Mesenchymal stem cell (in vitro differentiated cells and primary cell): ENCODE measurements at regions not wholly inside any gene's neighbourhood (a gene's known extent, or its start where the extent isn't known, plus 50 kb on each side); places are given as distances from the start of the nearest gene placed in this dataset.

Experiments
- DNase-seq: peaks from one replicate; pipeline ENCODE4 v3.0.0-alpha.2; 2013
- H2AFZ ChIP-seq: one replicate; pipeline ENCODE4 v1.6.1; 2013; ENCODE audit warnings: low read depth, mild to moderate bottlenecking, control low read depth, inconsistent platforms, low read length, moderate library complexity
- H2AK5ac ChIP-seq: 2 replicates; pipeline ENCODE4 v1.6.1; 2013; ENCODE audit warnings: low read length, moderate library complexity, mild to moderate bottlenecking, inconsistent platforms; ENCODE audit not compliant: severe bottlenecking
- H2BK120ac ChIP-seq: one replicate; pipeline ENCODE4 v1.6.1; 2013; ENCODE audit warnings: low read depth, mild to moderate bottlenecking, inconsistent platforms, low read length, moderate library complexity
- H2BK12ac ChIP-seq, 2 experiments: one replicate each; pipeline ENCODE4 v1.6.1; 2013; ENCODE audit warnings: inconsistent platforms in 2 of 2, low read length in 2 of 2, mild to moderate bottlenecking in 2 of 2, moderate library complexity in 2 of 2, control low read depth in 1 of 2
- H2BK15ac ChIP-seq: one replicate; pipeline ENCODE4 v1.6.1; 2013; ENCODE audit warnings: mild to moderate bottlenecking, low read depth, inconsistent platforms; ENCODE audit not compliant: poor library complexity, severe bottlenecking
- H2BK5ac ChIP-seq: 2 replicates; pipeline ENCODE4 v1.6.1; 2013; ENCODE audit warnings: low read depth, mild to moderate bottlenecking, low read length, control low read depth, inconsistent platforms; ENCODE audit not compliant: poor library complexity, severe bottlenecking
- H3K14ac ChIP-seq, 2 experiments: one replicate each; pipeline ENCODE4 v1.6.1; 2013; ENCODE audit warnings: inconsistent platforms in 2 of 2, low read length in 2 of 2, control low read depth in 1 of 2, mild to moderate bottlenecking in 1 of 2, moderate library complexity in 1 of 2
- H3K18ac ChIP-seq, 2 experiments: one replicate each; pipeline ENCODE4 v1.6.1; 2013; ENCODE audit warnings: inconsistent platforms in 2 of 2, low read length in 2 of 2, control low read depth in 1 of 2, low read depth in 1 of 2, mild to moderate bottlenecking in 1 of 2
- H3K23ac ChIP-seq, 2 experiments: one replicate each; pipeline ENCODE4 v1.6.1; 2013; ENCODE audit warnings: inconsistent platforms in 2 of 2, low read length in 2 of 2, mild to moderate bottlenecking in 2 of 2, moderate library complexity in 2 of 2, control low read depth in 1 of 2
- H3K27ac ChIP-seq: 2 replicates; pipeline ENCODE4 v1.5.1; 2013; ENCODE audit warnings: mild to moderate bottlenecking, moderate library complexity, low read length, control low read depth, inconsistent platforms; ENCODE audit not compliant: poor library complexity, severe bottlenecking
- H3K27me3 ChIP-seq, 2 experiments: 2 replicates each; pipeline versions ENCODE4 v1.6.1 to v1.7.0; 2013; ENCODE audit warnings: low read length in 2 of 2, mild to moderate bottlenecking in 2 of 2, moderate library complexity in 2 of 2, control low read depth in 1 of 2, inconsistent platforms in 1 of 2; ENCODE audit not compliant: control insufficient read depth in 1 of 2, insufficient read depth in 1 of 2
- H3K36me3 ChIP-seq, 2 experiments: 2 replicates each; pipeline versions ENCODE4 v1.6.1 to v1.7.0; 2013; ENCODE audit warnings: low read length in 2 of 2, control low read depth in 1 of 2, inconsistent platforms in 1 of 2, low read depth in 1 of 2, mild to moderate bottlenecking in 1 of 2; ENCODE audit not compliant: insufficient read depth in 2 of 2, control insufficient read depth in 1 of 2
- H3K4ac ChIP-seq, 2 experiments: one replicate each; pipeline ENCODE4 v1.6.1; 2013; ENCODE audit warnings: inconsistent platforms in 2 of 2, low read length in 2 of 2, mild to moderate bottlenecking in 2 of 2, moderate library complexity in 2 of 2, control low read depth in 1 of 2, low read depth in 1 of 2
- H3K4me1 ChIP-seq: 2 replicates; pipeline ENCODE4 v1.6.1; 2013; ENCODE audit warnings: low read depth, low read length, control low read depth; ENCODE audit not compliant: control insufficient read depth, insufficient read depth
- H3K4me2 ChIP-seq: 2 replicates; pipeline ENCODE4 v1.6.1; 2013; ENCODE audit warnings: low read length, mild to moderate bottlenecking, inconsistent platforms; ENCODE audit not compliant: poor library complexity, severe bottlenecking
- H3K4me3 ChIP-seq, 2 experiments: 2 replicates each; pipeline versions ENCODE4 v1.5.1 to v1.7.0; 2013; ENCODE audit warnings: low read length in 2 of 2, mild to moderate bottlenecking in 2 of 2, control low read depth in 1 of 2, low read depth in 1 of 2; ENCODE audit not compliant: insufficient read depth in 1 of 2
- H3K79me1 ChIP-seq: replicated peaks from 2 replicates; pipeline ENCODE4 v1.6.1; 2013; ENCODE audit warnings: mild to moderate bottlenecking, control low read depth, low read length, inconsistent platforms; ENCODE audit not compliant: poor library complexity, severe bottlenecking
- H3K9ac ChIP-seq: 2 replicates; pipeline ENCODE4 v1.7.0; 2013; ENCODE audit warnings: mild to moderate bottlenecking, low read length, moderate library complexity
- H3K9me3 ChIP-seq: 2 replicates; pipeline ENCODE4 v1.7.0; 2013; ENCODE audit warnings: mild to moderate bottlenecking, low read length; ENCODE audit not compliant: control insufficient read depth
- H4K8ac ChIP-seq: one replicate; pipeline ENCODE4 v1.6.1; 2013; ENCODE audit warnings: inconsistent platforms, mild to moderate bottlenecking, low read length, moderate library complexity
- H4K91ac ChIP-seq: one replicate; pipeline ENCODE4 v1.6.1; 2013; ENCODE audit warnings: mild to moderate bottlenecking, low read length, inconsistent platforms
- whole genome bisulfite sequencing: methylation state at CpG from one replicate; pipeline ENCODE4 v1.1.7; 2013; ENCODE audit warnings: mixed read lengths; 5-methylcytosine and 5-hydroxymethylcytosine counted together

- no peak overlapping the region for H3K18ac ChIP-seq
- H2BK15ac ChIP-seq = no peak overlapping the region
- no peak overlapping the region for H3K4ac ChIP-seq
- no peak overlapping the region for H3K9ac ChIP-seq
- no peaks in the 10 kb centered on the region for H3K79me1 ChIP-seq
- no peaks in the 10 kb centered on the region for H3K27me3 ChIP-seq
- H3K23ac ChIP-seq = no peak overlapping the region
- H2AK5ac ChIP-seq = no peak overlapping the region
- H2BK120ac ChIP-seq = no peak overlapping the region
- no peaks in the 10 kb centered on the region for H3K9me3 ChIP-seq
- H2AFZ ChIP-seq = no peak overlapping the region
- no peak overlapping the region for H4K8ac ChIP-seq
- DNase-seq = no peak
- no peak overlapping the region for H3K27ac ChIP-seq
- no peak overlapping the region for H2BK12ac ChIP-seq
- no peak overlapping the region for H3K14ac ChIP-seq
- H3K36me3 ChIP-seq = no peaks in the 10 kb centered on the region
- H2BK5ac ChIP-seq = no peak overlapping the region
- H4K91ac ChIP-seq = no peak overlapping the region
- H3K4me3 ChIP-seq = no peak overlapping the region
- H3K4me1 ChIP-seq = no peaks in the 10 kb centered on the region
- H3K4me2 ChIP-seq = no peak overlapping the region
- WGBS = 84% methylated on average over 2 of the region's 2 CpGs
These were observed 359.5 kb upstream of the SPTLC3 start for GRCh38 chr20:12649234-12649633.

- H3K27ac ChIP-seq = no peak overlapping the region
These were observed 355.1 kb upstream of the SPTLC3 start for GRCh38 chr20:12653642-12654041.

GRCh38 chr20:12659942-12660341, 348.8 kb upstream of the SPTLC3 start:
- no peak overlapping the region for H3K27ac ChIP-seq
- no peak overlapping the region for H3K4me3 ChIP-seq
- no CpG with 5 or more reads among the region's 1 CpG for WGBS
- H3K79me1 ChIP-seq = no peaks in the 10 kb centered on the region
- no peak overlapping the region for H4K8ac ChIP-seq
- no peaks in the 10 kb centered on the region for H3K27me3 ChIP-seq
- no peak overlapping the region for H2BK12ac ChIP-seq
- no peak overlapping the region for H3K18ac ChIP-seq
- DNase-seq = no peak
- H3K9me3 ChIP-seq = no peaks in the 10 kb centered on the region
- H4K91ac ChIP-seq = no peak overlapping the region
- no peak overlapping the region for H2BK15ac ChIP-seq
- H3K4me1 ChIP-seq = no peaks in the 10 kb centered on the region
- H3K23ac ChIP-seq = no peak overlapping the region
- H2AK5ac ChIP-seq = no peak overlapping the region
- no peak overlapping the region for H3K9ac ChIP-seq
- H3K4me2 ChIP-seq = no peak overlapping the region
- no peaks in the 10 kb centered on the region for H3K36me3 ChIP-seq
- no peak overlapping the region for H2BK5ac ChIP-seq
- H2BK120ac ChIP-seq = no peak overlapping the region
- no peak overlapping the region for H2AFZ ChIP-seq
- no peak overlapping the region for H3K4ac ChIP-seq
- H3K14ac ChIP-seq = no peak overlapping the region

More at GRCh38 chr20:12653642-12654041, 355.1 kb upstream of the SPTLC3 start:
- H3K23ac ChIP-seq = no peak overlapping the region
- H3K9ac ChIP-seq = no peak overlapping the region
- H3K18ac ChIP-seq = no peak overlapping the region
- H3K4me1 ChIP-seq = no peaks in the 10 kb centered on the region
- H3K36me3 ChIP-seq = no peaks in the 10 kb centered on the region
- H2AFZ ChIP-seq = no peak overlapping the region
- no peak overlapping the region for H3K4ac ChIP-seq
- H2AK5ac ChIP-seq = no peak overlapping the region
- H3K4me3 ChIP-seq = no peak overlapping the region
- no peak for DNase-seq
- H2BK15ac ChIP-seq = no peak overlapping the region
- H2BK120ac ChIP-seq = no peak overlapping the region
- no peaks in the 10 kb centered on the region for H3K79me1 ChIP-seq
- H4K8ac ChIP-seq = no peak overlapping the region
- H3K14ac ChIP-seq = no peak overlapping the region
- no peak overlapping the region for H2BK5ac ChIP-seq
- no peak overlapping the region for H3K4me2 ChIP-seq
- no peaks in the 10 kb centered on the region for H3K27me3 ChIP-seq
- no peak overlapping the region for H2BK12ac ChIP-seq
- no peaks in the 10 kb centered on the region for H3K9me3 ChIP-seq
- no peak overlapping the region for H4K91ac ChIP-seq

- no peaks in the 10 kb centered on the region for H3K36me3 ChIP-seq
- H2BK12ac ChIP-seq = no peak overlapping the region
- no peaks in the 10 kb centered on the region for H3K79me1 ChIP-seq
- H4K8ac ChIP-seq = no peak overlapping the region
- no peak overlapping the region for H2AK5ac ChIP-seq
- H2BK5ac ChIP-seq = no peak overlapping the region
- H3K4me3 ChIP-seq = no peak overlapping the region
- H3K4ac ChIP-seq = no peak overlapping the region
- 61% methylated on average over 2 of the region's 2 CpGs for whole genome bisulfite sequencing
- H2BK120ac ChIP-seq = no peak overlapping the region
- H3K4me2 ChIP-seq = no peak overlapping the region
- no peak overlapping the region for H3K23ac ChIP-seq
- H3K9me3 ChIP-seq = no peaks in the 10 kb centered on the region
- no peak overlapping the region for H3K18ac ChIP-seq
- no peak overlapping the region for H2AFZ ChIP-seq
- no peak overlapping the region for H3K27ac ChIP-seq
- H3K27me3 ChIP-seq = no peaks in the 10 kb centered on the region
- H3K14ac ChIP-seq = no peak overlapping the region
- no peaks in the 10 kb centered on the region for H3K4me1 ChIP-seq
- DNase-seq = no peak
- H4K91ac ChIP-seq = no peak overlapping the region
- no peak overlapping the region for H3K9ac ChIP-seq
- no peak overlapping the region for H2BK15ac ChIP-seq
These were observed 347.9 kb upstream of the SPTLC3 start for GRCh38 chr20:12660918-12661317.
